OCI-LY3 (cell line): ENCODE measurements at regions not wholly inside any gene's neighbourhood (a gene's known extent, or its start where the extent isn't known, plus 50 kb on each side); places are given as distances from the start of the nearest gene placed in this dataset.

ENCODE experiments used
- H2AFZ ChIP-seq: fragments of 200-600, 300-600 bp; shearing (Covaris generic); 2 replicates; pipeline ENCODE4 v1.6.0; 2014; ENCODE audit warnings: antibody characterized with exemption, low read depth, low read length
- H3K27ac ChIP-seq: fragments of 200-600, 300-600 bp; sonication (generic); 2 replicates; pipeline ENCODE4 v1.5.1; 2014; ENCODE audit warnings: mild to moderate bottlenecking, low read length, moderate library complexity, mixed read lengths
- H3K27me3 ChIP-seq: fragments of 200-600, 300-600 bp; sonication (generic); 2 replicates; pipeline ENCODE4 v1.6.1; 2014; ENCODE audit warnings: low read depth, low read length, mixed read lengths
- H3K36me3 ChIP-seq: fragments of 200-600, 300-600 bp; sonication (generic); replicated peaks from 2 replicates; pipeline ENCODE3; 2014; ENCODE audit warnings: low read depth, low read length, mixed read lengths
- H3K4me1 ChIP-seq: fragments of 300-600, 200-600 bp; sonication (generic); 2 replicates; pipeline ENCODE4 v1.6.1; 2014; ENCODE audit warnings: low read length, mixed read lengths
- H3K4me2 ChIP-seq: fragments of 200-600, 300-600 bp; sonication (generic); 2 replicates; pipeline ENCODE4 v1.6.1; 2014; ENCODE audit warnings: low read length, mixed read lengths
- H3K4me3 ChIP-seq: fragments of 300-600, 200-600 bp; sonication (generic); 2 replicates; pipeline ENCODE4 v1.5.1; 2014; ENCODE audit warnings: antibody characterized with exemption, mild to moderate bottlenecking, low read length, moderate library complexity
- H3K79me2 ChIP-seq: fragments of 300-600, 200-600 bp; shearing (Covaris generic); 2 replicates; pipeline ENCODE4 v1.6.1; 2014; ENCODE audit warnings: mild to moderate bottlenecking, low read length, mixed read lengths
- H3K9ac ChIP-seq: fragments of 300-600, 200-600 bp; shearing (Covaris generic); 2 replicates; pipeline ENCODE4 v1.6.0; 2014; ENCODE audit warnings: mild to moderate bottlenecking, low read length, moderate library complexity
- H3K9me3 ChIP-seq: fragments of 200-600, 300-600 bp; shearing (Covaris generic); 2 replicates; pipeline ENCODE4 v1.6.1; 2014; ENCODE audit warnings: low read length, mixed read lengths; ENCODE audit not compliant: insufficient read depth
- H4K20me1 ChIP-seq: fragments of 200-600, 300-600 bp; sonication (generic); 2 replicates; pipeline ENCODE4 v1.6.1; 2016; ENCODE audit warnings: low read length, mixed read lengths; ENCODE audit not compliant: insufficient read depth
- CTCF ChIP-seq: fragments of 200-600, 300-600 bp; sonication (generic); IDR thresholded peaks from 2 replicates; pipeline ENCODE4 v1.5.1; 2014; ENCODE audit warnings: antibody characterized with exemption, low read length, low read depth
- EZH2phosphoT487 ChIP-seq: fragments of 200-600 bp; shearing (Covaris generic); IDR thresholded peaks from 2 replicates; pipeline ENCODE4 v1.6.1; 2018; ENCODE audit warnings: antibody characterized with exemption, mixed run types, low read depth

GRCh38 chr3:182451871-182452270 is 341.4 kb upstream of the ATP11B start:
- H3K27me3 ChIP-seq: no peaks in the 10 kb centered on the region
- H3K9me3 ChIP-seq: no peaks in the 10 kb centered on the region
- H3K36me3 ChIP-seq: no peaks in the 10 kb centered on the region
- H2AFZ ChIP-seq: no peak overlapping the region
- no peaks in the 10 kb centered on the region for H3K4me1 ChIP-seq
- H3K9ac ChIP-seq: no peak overlapping the region
- H4K20me1 ChIP-seq: no peaks in the 10 kb centered on the region
- TF ChIP-seq CTCF: no peak
- no peak for TF ChIP-seq EZH2phosphoT487
- H3K4me2 ChIP-seq: no peak overlapping the region
- no peaks in the 10 kb centered on the region for H3K79me2 ChIP-seq
- no peak overlapping the region for H3K27ac ChIP-seq
- H3K4me3 ChIP-seq: no peak overlapping the region

GRCh38 chr3:182455011-182455410 is 338.3 kb upstream of the ATP11B start:
- H2AFZ ChIP-seq: no peak overlapping the region
- H3K27ac ChIP-seq: no peak overlapping the region
- H3K36me3 ChIP-seq: no peaks in the 10 kb centered on the region
- H3K4me2 ChIP-seq: no peak overlapping the region
- H3K9me3 ChIP-seq: no peaks in the 10 kb centered on the region
- no peaks in the 10 kb centered on the region for H4K20me1 ChIP-seq
- TF ChIP-seq CTCF (no peak), EZH2phosphoT487 (no peak)
- H3K27me3 ChIP-seq: no peaks in the 10 kb centered on the region
- no peak overlapping the region for H3K9ac ChIP-seq
- no peaks in the 10 kb centered on the region for H3K4me1 ChIP-seq
- H3K4me3 ChIP-seq: no peak overlapping the region
- no peaks in the 10 kb centered on the region for H3K79me2 ChIP-seq

- H4K20me1 ChIP-seq: no peaks in the 10 kb centered on the region
- no peak overlapping the region for H3K4me2 ChIP-seq
- H3K9ac ChIP-seq: no peak overlapping the region
- H3K36me3 ChIP-seq: no peaks in the 10 kb centered on the region
- no peak overlapping the region for H3K4me3 ChIP-seq
- no peak overlapping the region for H3K27ac ChIP-seq
- no peaks in the 10 kb centered on the region for H3K4me1 ChIP-seq
- no peaks in the 10 kb centered on the region for H3K27me3 ChIP-seq
- H3K79me2 ChIP-seq: no peaks in the 10 kb centered on the region
- H2AFZ ChIP-seq: no peak overlapping the region
- no peaks in the 10 kb centered on the region for H3K9me3 ChIP-seq
- TF ChIP-seq EZH2phosphoT487 (no peak), CTCF (no peak)
Measured at GRCh38 chr3:182460303-182460702, 333.0 kb upstream of the ATP11B start.

GRCh38 chr3:182462152-182462551 is 331.2 kb upstream of the ATP11B start:
- Histone ChIP-seq H2AFZ (no peak overlapping the region), H3K27me3 (no peaks in the 10 kb centered on the region), H4K20me1 (no peaks in the 10 kb centered on the region), H3K79me2 (no peaks in the 10 kb centered on the region), H3K4me1 (no peaks in the 10 kb centered on the region), H3K9me3 (no peaks in the 10 kb centered on the region), H3K4me2 (no peak overlapping the region), H3K9ac (no peak overlapping the region), H3K27ac (no peak overlapping the region), H3K36me3 (no peaks in the 10 kb centered on the region), H3K4me3 (no peak overlapping the region)
- TF ChIP-seq CTCF: no peak
- no peak for TF ChIP-seq EZH2phosphoT487
